ENCODE measurements at regions not wholly inside any gene's neighbourhood (a gene's known extent, or its start where the extent isn't known, plus 50 kb on each side); places are given as distances from the start of the nearest gene placed in this dataset.

DNA sequence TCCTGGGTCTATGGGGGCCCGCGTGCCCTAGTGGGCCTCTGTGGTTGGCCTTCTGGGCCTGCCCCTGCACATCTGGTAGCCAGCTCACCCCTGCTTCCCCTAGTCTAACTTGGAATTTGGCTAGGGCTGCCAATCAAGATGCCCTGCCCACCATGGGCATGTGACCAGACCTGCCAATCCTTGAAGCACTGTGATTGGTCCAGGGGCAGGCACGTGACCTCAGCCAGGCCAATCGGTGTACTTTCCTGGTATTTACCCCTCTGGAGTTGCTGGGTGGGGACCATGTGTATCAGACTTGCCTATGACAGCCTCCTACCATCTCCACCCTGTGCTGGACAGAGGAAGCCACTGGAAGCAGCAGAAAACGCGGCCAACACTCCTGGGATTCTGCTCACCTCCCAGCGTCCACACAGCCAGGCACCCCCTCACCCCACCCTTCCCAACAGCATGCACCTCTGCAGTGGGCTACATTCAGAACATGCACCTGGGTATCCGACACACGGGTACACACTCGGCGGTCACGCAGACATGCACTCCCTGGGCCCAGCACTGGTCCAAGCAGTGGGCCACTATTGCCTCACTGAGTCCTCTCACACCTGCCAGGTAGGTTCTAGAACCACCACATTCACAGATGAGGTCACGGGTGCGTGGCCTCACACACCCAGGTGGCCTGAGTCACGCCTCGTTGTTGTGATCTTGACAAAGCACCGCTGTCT lies 96.9 kb downstream of the RBFOX3 start:
- H3K9me3 ChIP-seq: peaks cover 0 to 4% (median 0%) of the 10 kb centered on the region in 12 donors
- H3K4me3 ChIP-seq: no peak overlapping the region
- intact Hi-C loops (cut with DNase I): no loop called here
- no peaks in the 10 kb centered on the region for H3K36me3 ChIP-seq
- ATAC-seq (no peak), DNase-seq (no peak)
- H3K4me1 ChIP-seq: no peaks in the 10 kb centered on the region
- peaks cover 0 to 45% (median 8%) of the 10 kb centered on the region in 9 donors for H3K27me3 ChIP-seq
- 92 to 94% (median 93%) methylated on average over 15 to 17 of the region's 17 CpGs for WGBS, 4 donors
- no peak overlapping the region for H3K27ac ChIP-seq
- TF ChIP-seq, protein P1, sequence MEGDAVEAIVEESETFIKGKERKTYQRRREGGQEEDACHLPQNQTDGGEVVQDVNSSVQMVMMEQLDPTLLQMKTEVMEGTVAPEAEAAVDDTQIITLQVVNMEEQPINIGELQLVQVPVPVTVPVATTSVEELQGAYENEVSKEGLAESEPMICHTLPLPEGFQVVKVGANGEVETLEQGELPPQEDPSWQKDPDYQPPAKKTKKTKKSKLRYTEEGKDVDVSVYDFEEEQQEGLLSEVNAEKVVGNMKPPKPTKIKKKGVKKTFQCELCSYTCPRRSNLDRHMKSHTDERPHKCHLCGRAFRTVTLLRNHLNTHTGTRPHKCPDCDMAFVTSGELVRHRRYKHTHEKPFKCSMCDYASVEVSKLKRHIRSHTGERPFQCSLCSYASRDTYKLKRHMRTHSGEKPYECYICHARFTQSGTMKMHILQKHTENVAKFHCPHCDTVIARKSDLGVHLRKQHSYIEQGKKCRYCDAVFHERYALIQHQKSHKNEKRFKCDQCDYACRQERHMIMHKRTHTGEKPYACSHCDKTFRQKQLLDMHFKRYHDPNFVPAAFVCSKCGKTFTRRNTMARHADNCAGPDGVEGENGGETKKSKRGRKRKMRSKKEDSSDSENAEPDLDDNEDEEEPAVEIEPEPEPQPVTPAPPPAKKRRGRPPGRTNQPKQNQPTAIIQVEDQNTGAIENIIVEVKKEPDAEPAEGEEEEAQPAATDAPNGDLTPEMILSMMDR (IDR thresholded peaks at IDR 0.05): no peak
- no peak for TF ChIP-seq POLR2A (IDR thresholded peaks at IDR 0.05)

DNA sequence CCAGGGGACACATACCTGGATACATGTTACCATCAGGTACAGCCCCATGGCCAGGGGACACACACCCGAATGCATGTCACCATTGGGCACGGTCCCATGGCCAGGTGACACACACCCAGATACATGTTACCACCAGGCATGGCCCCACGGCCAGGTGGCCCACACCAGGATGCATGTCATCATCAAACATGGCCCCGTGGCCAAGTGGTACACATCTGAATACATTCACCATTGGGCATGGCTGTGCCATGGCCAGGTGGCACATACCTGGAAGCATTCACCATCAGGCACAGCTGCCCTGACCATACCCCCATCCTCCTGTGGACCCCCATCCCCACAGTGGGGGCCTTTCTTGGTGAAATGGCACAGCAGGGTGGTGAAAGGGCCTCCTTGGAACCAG lies 97.6 kb downstream of the RBFOX3 start:
- TF ChIP-seq POLR2A (IDR thresholded peaks at IDR 0.05): no peak
- TF ChIP-seq, protein P1 (IDR thresholded peaks at IDR 0.05): no peak
- H3K27ac ChIP-seq: no peak overlapping the region
- H3K4me3 ChIP-seq: no peak overlapping the region
- 89 to 100% (median 95%) methylated on average over 1 to 4 of the region's 4 CpGs for WGBS, 4 donors
- H3K4me1 ChIP-seq: no peaks in the 10 kb centered on the region
- ATAC-seq (no peak), DNase-seq (no peak)
- peaks cover 0 to 4% (median 0%) of the 10 kb centered on the region in 12 donors for H3K9me3 ChIP-seq
- intact Hi-C loops (cut with DNase I): no loop called here
- H3K36me3 ChIP-seq: no peaks in the 10 kb centered on the region
- peaks cover 0 to 45% (median 4%) of the 10 kb centered on the region in 9 donors for H3K27me3 ChIP-seq

DNA sequence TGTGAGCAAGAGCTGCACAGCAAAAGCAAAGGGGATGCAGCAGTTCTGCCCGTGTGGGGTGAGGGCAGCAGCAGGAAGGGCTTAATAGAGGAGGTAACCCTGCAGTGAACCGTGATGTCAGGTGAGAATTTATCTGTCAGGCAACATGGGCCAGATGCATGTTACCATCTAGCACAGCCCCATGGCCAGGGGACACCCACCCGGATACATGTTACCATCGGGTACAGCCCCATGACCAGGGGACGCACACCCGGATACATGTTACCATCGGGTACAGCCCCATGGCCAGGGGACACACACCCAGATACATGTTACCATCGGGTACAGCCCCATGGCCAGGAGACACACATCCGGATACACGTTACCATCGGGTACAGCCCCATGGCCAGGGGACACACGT lies 99.4 kb downstream of the RBFOX3 start:
- Histone ChIP-seq H3K4me1 (no peaks in the 10 kb centered on the region), H3K4me3 (no peak overlapping the region), H3K27ac (no peak overlapping the region), H3K9me3 (peaks cover 0 to 4% (median 0%) of the 10 kb centered on the region in 12 donors), H3K36me3 (no peaks in the 10 kb centered on the region), H3K27me3 (peaks cover 0 to 53% (median 5%) of the 10 kb centered on the region in 9 donors)
- ATAC-seq (no peak), DNase-seq (no peak)
- TF ChIP-seq, protein P1 (IDR thresholded peaks at IDR 0.05): no peak
- no peak for TF ChIP-seq POLR2A (IDR thresholded peaks at IDR 0.05)
- WGBS, 4 donors: 79 to 95% (median 90%) methylated on average over 7 to 12 of the region's 12 CpGs
- intact Hi-C loops (cut with DNase I): no loop called here

- DNase-seq (no peak), ATAC-seq (no peak)
- Histone ChIP-seq H3K4me3 (no peak overlapping the region), H3K27me3 (peaks cover 0 to 60% (median 4%) of the 10 kb centered on the region in 9 donors), H3K9me3 (peaks cover 0 to 4% (median 0%) of the 10 kb centered on the region in 12 donors), H3K36me3 (no peaks in the 10 kb centered on the region), H3K4me1 (no peaks in the 10 kb centered on the region), H3K27ac (no peak overlapping the region)
- 84 to 91% (median 88%) methylated on average over 14 to 18 of the region's 18 CpGs for WGBS, 4 donors
- TF ChIP-seq, protein P1 (IDR thresholded peaks at IDR 0.05): no peak
- no peak for TF ChIP-seq POLR2A (IDR thresholded peaks at IDR 0.05)
- intact Hi-C loops (cut with DNase I): no loop called here
Observed at GRCh38 chr17:79510071-79510470, 100.8 kb downstream of the RBFOX3 start.
